Liver (tissue), 8 donors: ENCODE measurements at regions not wholly inside any gene's neighbourhood (a gene's known extent, or its start where the extent isn't known, plus 50 kb on each side); places are given as distances from the start of the nearest gene placed in this dataset.

ENCODE experiments used
- DNase-seq: peaks from one replicate; pipeline ENCODE4 v3.0.0-alpha.2; 2017; ENCODE audit warnings: low spot score
- H3K27ac ChIP-seq, 2 donors: one replicate each; pipeline ENCODE4 v1.7.0; 2013; ENCODE audit warnings: inconsistent platforms in 2 of 2, low read length in 2 of 2, control low read depth in 1 of 2, low read depth in 1 of 2, mild to moderate bottlenecking in 1 of 2
- H3K27me3 ChIP-seq, 4 donors: one replicate each; pipeline versions ENCODE4 v1.6.1 to v1.7.0; 2013; ENCODE audit warnings: low read length in 3 of 4, inconsistent platforms in 1 of 4, mild to moderate bottlenecking in 1 of 4, moderate library complexity in 1 of 4; ENCODE audit not compliant: control insufficient read depth in 4 of 4, insufficient read depth in 4 of 4
- H3K36me3 ChIP-seq, 4 donors: one replicate each; pipeline versions ENCODE4 v1.6.1 to v1.7.0; 2013; ENCODE audit warnings: low read length in 3 of 4, mild to moderate bottlenecking in 3 of 4, low read depth in 1 of 4, moderate library complexity in 1 of 4; ENCODE audit not compliant: control insufficient read depth in 4 of 4, insufficient read depth in 3 of 4
- H3K4me1 ChIP-seq, 4 donors: one replicate each; pipeline versions ENCODE4 v1.6.1 to v1.7.0; 2013; ENCODE audit warnings: low read length in 3 of 4, mild to moderate bottlenecking in 3 of 4, moderate library complexity in 1 of 4; ENCODE audit not compliant: control insufficient read depth in 4 of 4, insufficient read depth in 4 of 4
- H3K4me3 ChIP-seq, 3 donors: one replicate each; pipeline versions ENCODE4 v1.6.1 to v1.7.0; 2013; ENCODE audit warnings: low read length in 3 of 3, control low read depth in 1 of 3, low read depth in 1 of 3, mild to moderate bottlenecking in 1 of 3
- H3K9ac ChIP-seq, 2 donors: one replicate each; pipeline ENCODE4 v1.7.0; 2013; ENCODE audit warnings: low read length in 2 of 2, mild to moderate bottlenecking in 2 of 2, moderate library complexity in 2 of 2, control low read depth in 1 of 2, low read depth in 1 of 2
- H3K9me3 ChIP-seq, 4 donors: one replicate each; pipeline versions ENCODE4 v1.6.1 to v1.7.0; 2013; ENCODE audit warnings: low read length in 3 of 4; ENCODE audit not compliant: control insufficient read depth in 4 of 4
- ATF3 ChIP-seq: IDR thresholded peaks from 2 replicates; pipeline ENCODE4 v1.6.1; 2016; ENCODE audit warnings: antibody characterized with exemption
- EGR1 ChIP-seq, 2 donors: IDR thresholded peaks; 2 replicates each; pipeline ENCODE4 v1.6.1; 2016 to 2018; ENCODE audit warnings: antibody characterized with exemption in 2 of 2, low read depth in 2 of 2
- FOXA1 ChIP-seq: IDR thresholded peaks from 2 replicates; pipeline ENCODE4 v1.6.1; 2016; ENCODE audit warnings: antibody characterized with exemption
- FOXA2 ChIP-seq: IDR thresholded peaks from 2 replicates; pipeline ENCODE4 v1.6.1; 2016; ENCODE audit warnings: antibody characterized with exemption
- GABPA ChIP-seq, 2 donors: IDR thresholded peaks in 1 of 2; conservative IDR thresholded peaks in 1 of 2; 2 replicates each; pipeline ENCODE4 v1.6.1; 2016; ENCODE audit warnings: antibody characterized with exemption in 2 of 2, mild to moderate bottlenecking in 1 of 2, moderate library complexity in 1 of 2
- HNF4A ChIP-seq, 2 donors: conservative IDR thresholded peaks; 2 replicates each; pipeline ENCODE4 v1.6.1; 2016; ENCODE audit warnings: antibody characterized with exemption in 2 of 2, mild to moderate bottlenecking in 2 of 2
- HNF4G ChIP-seq: IDR thresholded peaks from 2 replicates; pipeline ENCODE4 v1.6.1; 2016; ENCODE audit warnings: antibody characterized with exemption
- JUND ChIP-seq, 2 donors: IDR thresholded peaks; 2 replicates each; pipeline ENCODE4 v1.6.1; 2016; ENCODE audit warnings: antibody characterized with exemption in 2 of 2
- MAX ChIP-seq: IDR thresholded peaks from 2 replicates; pipeline ENCODE4 v1.6.1; 2016; ENCODE audit warnings: antibody characterized with exemption
- NR2F2 ChIP-seq: IDR thresholded peaks from 2 replicates; pipeline ENCODE4 v1.6.1; 2016; ENCODE audit warnings: antibody characterized with exemption
- RAD21 ChIP-seq, 2 donors: IDR thresholded peaks; 2 replicates each; pipeline ENCODE4 v1.6.1; 2016; ENCODE audit warnings: antibody characterized with exemption in 2 of 2, mild to moderate bottlenecking in 2 of 2
- REST ChIP-seq: IDR thresholded peaks from 2 replicates; pipeline ENCODE4 v1.6.1; 2016; ENCODE audit warnings: antibody characterized with exemption, mild to moderate bottlenecking
- RXRA ChIP-seq, 2 donors: IDR thresholded peaks; 2 replicates each; pipeline ENCODE4 v1.6.1; 2017 to 2018; ENCODE audit warnings: antibody characterized with exemption in 2 of 2, mild to moderate bottlenecking in 1 of 2
- SP1 ChIP-seq: IDR thresholded peaks from 2 replicates; pipeline ENCODE4 v1.6.1; 2018; ENCODE audit warnings: antibody characterized with exemption, mild to moderate bottlenecking
- TAF1 ChIP-seq: conservative IDR thresholded peaks from 2 replicates; pipeline ENCODE4 v1.6.1; 2016; ENCODE audit warnings: antibody characterized with exemption, mild to moderate bottlenecking
- YY1 ChIP-seq: IDR thresholded peaks from 2 replicates; pipeline ENCODE4 v1.6.1; 2016; ENCODE audit warnings: antibody characterized with exemption, mild to moderate bottlenecking
- WGBS: extraction: QIAGEN DNeasy Blood & Tissue Kit; methylation state at CpG from one replicate; pipeline ENCODE4 v1.1.7; 2013; 5-methylcytosine and 5-hydroxymethylcytosine counted together
- TF ChIP-seq, protein P1 (sequence below): IDR thresholded peaks from 2 replicates; pipeline ENCODE4 v1.6.1; 2016; ENCODE audit warnings: antibody characterized with exemption
- TF ChIP-seq, protein P2 (sequence below): fragments of 150-350 bp; IDR thresholded peaks from 2 replicates; pipeline ENCODE4 v1.5.1; 2017; ENCODE audit warnings: improper control_type of control experiment, low read depth, low read length; ENCODE audit not compliant: missing input control
- donor health status: healthy.
- donor health status: healthy.
- donor health status: healthy.
- donor health status: healthy.
- donor health status: healthy.

- H3K9ac ChIP-seq = no peak overlapping the region
- TF ChIP-seq, protein P1, sequence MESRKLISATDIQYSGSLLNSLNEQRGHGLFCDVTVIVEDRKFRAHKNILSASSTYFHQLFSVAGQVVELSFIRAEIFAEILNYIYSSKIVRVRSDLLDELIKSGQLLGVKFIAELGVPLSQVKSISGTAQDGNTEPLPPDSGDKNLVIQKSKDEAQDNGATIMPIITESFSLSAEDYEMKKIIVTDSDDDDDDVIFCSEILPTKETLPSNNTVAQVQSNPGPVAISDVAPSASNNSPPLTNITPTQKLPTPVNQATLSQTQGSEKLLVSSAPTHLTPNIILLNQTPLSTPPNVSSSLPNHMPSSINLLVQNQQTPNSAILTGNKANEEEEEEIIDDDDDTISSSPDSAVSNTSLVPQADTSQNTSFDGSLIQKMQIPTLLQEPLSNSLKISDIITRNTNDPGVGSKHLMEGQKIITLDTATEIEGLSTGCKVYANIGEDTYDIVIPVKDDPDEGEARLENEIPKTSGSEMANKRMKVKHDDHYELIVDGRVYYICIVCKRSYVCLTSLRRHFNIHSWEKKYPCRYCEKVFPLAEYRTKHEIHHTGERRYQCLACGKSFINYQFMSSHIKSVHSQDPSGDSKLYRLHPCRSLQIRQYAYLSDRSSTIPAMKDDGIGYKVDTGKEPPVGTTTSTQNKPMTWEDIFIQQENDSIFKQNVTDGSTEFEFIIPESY = no peak
- TF ChIP-seq HNF4G (no peak), GABPA (IDR thresholded peaks at IDR 0.05 in 1 of 2, conservative IDR thresholded peaks at IDR 0.05 in 1 of 2) (no peak), TAF1 (no peak), FOXA2 (no peak), ATF3 (no peak), JUND (IDR thresholded peaks at IDR 0.05) (no peak), YY1 (no peak), RXRA (IDR thresholded peaks at IDR 0.05) (no peak), MAX (no peak), EGR1 (IDR thresholded peaks at IDR 0.05; ENCODE audit: low read depth in 2 of 2) (no peak), RAD21 (IDR thresholded peaks at IDR 0.05) (no peak), HNF4A (conservative IDR thresholded peaks at IDR 0.05) (no peak), FOXA1 (no peak), REST (no peak), NR2F2 (no peak), SP1 (no peak)
- TF ChIP-seq, protein P2, sequence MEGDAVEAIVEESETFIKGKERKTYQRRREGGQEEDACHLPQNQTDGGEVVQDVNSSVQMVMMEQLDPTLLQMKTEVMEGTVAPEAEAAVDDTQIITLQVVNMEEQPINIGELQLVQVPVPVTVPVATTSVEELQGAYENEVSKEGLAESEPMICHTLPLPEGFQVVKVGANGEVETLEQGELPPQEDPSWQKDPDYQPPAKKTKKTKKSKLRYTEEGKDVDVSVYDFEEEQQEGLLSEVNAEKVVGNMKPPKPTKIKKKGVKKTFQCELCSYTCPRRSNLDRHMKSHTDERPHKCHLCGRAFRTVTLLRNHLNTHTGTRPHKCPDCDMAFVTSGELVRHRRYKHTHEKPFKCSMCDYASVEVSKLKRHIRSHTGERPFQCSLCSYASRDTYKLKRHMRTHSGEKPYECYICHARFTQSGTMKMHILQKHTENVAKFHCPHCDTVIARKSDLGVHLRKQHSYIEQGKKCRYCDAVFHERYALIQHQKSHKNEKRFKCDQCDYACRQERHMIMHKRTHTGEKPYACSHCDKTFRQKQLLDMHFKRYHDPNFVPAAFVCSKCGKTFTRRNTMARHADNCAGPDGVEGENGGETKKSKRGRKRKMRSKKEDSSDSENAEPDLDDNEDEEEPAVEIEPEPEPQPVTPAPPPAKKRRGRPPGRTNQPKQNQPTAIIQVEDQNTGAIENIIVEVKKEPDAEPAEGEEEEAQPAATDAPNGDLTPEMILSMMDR = no peak
These were observed 403.7 kb upstream of the TRPC7 start for GRCh38 chr5:136769093-136769492.

More at GRCh38 chr5:136769093-136769492, 403.7 kb upstream of the TRPC7 start:
- 74% methylated on average over 4 of the region's 4 CpGs for WGBS
- no peak overlapping the region for H3K4me3 ChIP-seq
- no peaks in the 10 kb centered on the region for H3K36me3 ChIP-seq
- H3K4me1 ChIP-seq = no peaks in the 10 kb centered on the region
- peaks cover 0 to 3% (median 0%) of the 10 kb centered on the region in 4 donors for H3K27me3 ChIP-seq
- no peaks in the 10 kb centered on the region for H3K9me3 ChIP-seq
- H3K27ac ChIP-seq = no peak overlapping the region
- no peak for DNase-seq
